ENCODE measurements at regions not wholly inside any gene's neighbourhood (a gene's known extent, or its start where the extent isn't known, plus 50 kb on each side); places are given as distances from the start of the nearest gene placed in this dataset.
A peak's percentile ranks its signal among the peaks of the same experiment; 100 is the strongest.
"Not testable (repeated sequence)": the region's sequence is repeated elsewhere in the genome, so short reads cannot be mapped to it uniquely, and the experiment has no call there.

DNA sequence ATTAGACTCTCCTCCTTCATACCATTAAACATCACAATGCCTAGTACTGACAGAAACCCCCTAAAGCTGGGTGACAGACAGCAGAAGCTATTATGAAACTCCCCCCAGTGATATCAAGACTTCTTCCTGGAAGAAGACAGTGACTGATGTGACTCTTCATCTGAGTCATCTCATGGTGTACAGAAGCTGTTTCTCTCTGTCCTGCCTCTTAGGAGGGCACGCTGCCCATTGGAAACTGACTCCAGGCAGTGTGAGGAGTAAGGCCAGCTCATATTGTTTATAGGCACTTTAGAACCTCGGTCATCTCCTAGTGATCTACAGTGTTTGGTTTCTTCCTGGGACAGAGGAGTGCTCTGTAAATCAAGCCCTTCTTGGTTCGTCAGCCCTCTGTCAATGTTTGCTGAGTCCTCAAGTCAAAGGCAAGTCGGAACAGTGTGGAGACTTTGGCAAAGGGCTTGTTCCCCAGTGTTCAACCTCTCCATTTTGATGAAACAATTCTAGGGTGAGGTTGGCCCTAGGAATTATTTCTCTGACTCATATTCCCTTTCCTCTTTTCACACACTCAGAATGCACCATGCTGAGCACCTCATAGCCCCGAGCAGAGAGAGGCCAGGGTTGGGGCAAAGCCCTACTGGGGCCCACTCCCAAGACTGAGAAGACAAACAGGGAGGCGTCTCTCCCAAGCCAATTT is 172.5 kb upstream of the TMEM45B start:
- DNase-seq, result peak in 1 of 3 donors; percentile 10
- peak; percentile 68 for ATAC-seq (ENCODE audit: insufficient read depth, low FRiP score)
- H3K36me3 ChIP-seq (ENCODE audit: control insufficient read depth in 4 of 4, insufficient read depth in 4 of 4, low read length in 4 of 4), result no peaks in the 10 kb centered on the region
- TF ChIP-seq, protein P1, sequence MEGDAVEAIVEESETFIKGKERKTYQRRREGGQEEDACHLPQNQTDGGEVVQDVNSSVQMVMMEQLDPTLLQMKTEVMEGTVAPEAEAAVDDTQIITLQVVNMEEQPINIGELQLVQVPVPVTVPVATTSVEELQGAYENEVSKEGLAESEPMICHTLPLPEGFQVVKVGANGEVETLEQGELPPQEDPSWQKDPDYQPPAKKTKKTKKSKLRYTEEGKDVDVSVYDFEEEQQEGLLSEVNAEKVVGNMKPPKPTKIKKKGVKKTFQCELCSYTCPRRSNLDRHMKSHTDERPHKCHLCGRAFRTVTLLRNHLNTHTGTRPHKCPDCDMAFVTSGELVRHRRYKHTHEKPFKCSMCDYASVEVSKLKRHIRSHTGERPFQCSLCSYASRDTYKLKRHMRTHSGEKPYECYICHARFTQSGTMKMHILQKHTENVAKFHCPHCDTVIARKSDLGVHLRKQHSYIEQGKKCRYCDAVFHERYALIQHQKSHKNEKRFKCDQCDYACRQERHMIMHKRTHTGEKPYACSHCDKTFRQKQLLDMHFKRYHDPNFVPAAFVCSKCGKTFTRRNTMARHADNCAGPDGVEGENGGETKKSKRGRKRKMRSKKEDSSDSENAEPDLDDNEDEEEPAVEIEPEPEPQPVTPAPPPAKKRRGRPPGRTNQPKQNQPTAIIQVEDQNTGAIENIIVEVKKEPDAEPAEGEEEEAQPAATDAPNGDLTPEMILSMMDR (IDR thresholded peaks at IDR 0.05; ENCODE audit: control extremely low read depth, extremely low read depth), result no peak
- no peaks in the 10 kb centered on the region for H3K4me1 ChIP-seq (ENCODE audit: control insufficient read depth in 5 of 5, insufficient read depth in 5 of 5, low read length in 5 of 5)
- no peaks in the 10 kb centered on the region for H3K9me3 ChIP-seq (ENCODE audit: control insufficient read depth in 4 of 4, insufficient read depth in 3 of 4, low read length in 3 of 4)
- H3K4me3 ChIP-seq, result no peak overlapping the region
- WGBS, 2 donors, result 57 to 77% methylated on average over 6 of the region's 6 CpGs
- H3K27ac ChIP-seq (ENCODE audit: low read depth in 1 of 2, low read length in 1 of 2), result no peak overlapping the region
- no peaks in the 10 kb centered on the region for H3K27me3 ChIP-seq (ENCODE audit: control insufficient read depth in 3 of 3, insufficient read depth in 3 of 3, low read length in 2 of 3)
- H3K9ac ChIP-seq (ENCODE audit: insufficient read depth in 1 of 2, low read length in 2 of 2), result no peak overlapping the region

- H3K27me3 ChIP-seq (ENCODE audit: control insufficient read depth in 3 of 3, insufficient read depth in 3 of 3, low read length in 2 of 3), result no peaks in the 10 kb centered on the region
- WGBS, 2 donors, result 71 to 81% methylated on average over 3 of the region's 3 CpGs
- H3K9ac ChIP-seq (ENCODE audit: insufficient read depth in 1 of 2, low read length in 2 of 2), result no peak overlapping the region
- ATAC-seq (ENCODE audit: insufficient read depth, low FRiP score), result no peak
- H3K4me1 ChIP-seq (ENCODE audit: control insufficient read depth in 5 of 5, insufficient read depth in 5 of 5, low read length in 5 of 5), result no peaks in the 10 kb centered on the region
- H3K4me3 ChIP-seq, result no peak overlapping the region
- no peak overlapping the region for H3K27ac ChIP-seq (ENCODE audit: low read depth in 1 of 2, low read length in 1 of 2)
- H3K36me3 ChIP-seq (ENCODE audit: control insufficient read depth in 4 of 4, insufficient read depth in 4 of 4, low read length in 4 of 4), result no peaks in the 10 kb centered on the region
- no peaks in the 10 kb centered on the region for H3K9me3 ChIP-seq (ENCODE audit: control insufficient read depth in 4 of 4, insufficient read depth in 3 of 4, low read length in 3 of 4)
- DNase-seq, result no peak
- TF ChIP-seq, protein P1 (IDR thresholded peaks at IDR 0.05; ENCODE audit: control extremely low read depth, extremely low read depth), result no peak
These were observed 171.3 kb upstream of the TMEM45B start for GRCh38 chr11:129644326-129644725.

DNA sequence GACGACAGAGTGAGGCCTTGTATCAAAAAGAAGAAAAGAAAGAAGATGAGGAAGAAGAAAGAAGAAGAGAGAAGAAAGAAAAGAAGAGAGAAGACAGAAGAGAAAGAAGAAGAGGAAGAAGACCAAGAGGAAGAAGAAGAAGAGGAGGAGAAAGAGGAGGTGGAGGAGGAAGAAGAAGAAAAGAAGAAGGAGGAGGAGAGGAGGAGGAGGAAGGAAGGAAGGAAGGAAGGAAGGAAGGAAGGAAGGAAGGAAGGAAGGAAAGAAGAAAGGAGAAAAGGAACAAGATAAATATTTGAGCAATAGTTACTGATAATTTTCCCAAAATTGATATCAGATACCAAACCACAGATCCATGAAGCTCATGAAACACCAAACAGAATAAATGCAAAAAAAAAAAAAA is 169.7 kb upstream of the TMEM45B start:
- DNase-seq (no peak), ATAC-seq (ENCODE audit: insufficient read depth, low FRiP score) (no peak)
- H3K9me3 ChIP-seq (ENCODE audit: control insufficient read depth in 4 of 4, insufficient read depth in 3 of 4, low read length in 3 of 4), result no peaks in the 10 kb centered on the region
- 62 to 77% methylated on average over 1 of the region's 1 CpG for WGBS, 2 donors
- no peaks in the 10 kb centered on the region for H3K36me3 ChIP-seq (ENCODE audit: control insufficient read depth in 4 of 4, insufficient read depth in 4 of 4, low read length in 4 of 4)
- TF ChIP-seq, protein P1 (IDR thresholded peaks at IDR 0.05; ENCODE audit: control extremely low read depth, extremely low read depth), result no peak
- H3K4me1 ChIP-seq (ENCODE audit: control insufficient read depth in 5 of 5, insufficient read depth in 5 of 5, low read length in 5 of 5), result no peaks in the 10 kb centered on the region
- peaks cover 0 to 2% (median 0%) of the 10 kb centered on the region in 3 donors for H3K27me3 ChIP-seq (ENCODE audit: control insufficient read depth in 3 of 3, insufficient read depth in 3 of 3, low read length in 2 of 3)
- no peak overlapping the region for H3K4me3 ChIP-seq
- no peak overlapping the region for H3K9ac ChIP-seq (ENCODE audit: insufficient read depth in 1 of 2, low read length in 2 of 2)
- no peak overlapping the region for H3K27ac ChIP-seq (ENCODE audit: low read depth in 1 of 2, low read length in 1 of 2)

DNA sequence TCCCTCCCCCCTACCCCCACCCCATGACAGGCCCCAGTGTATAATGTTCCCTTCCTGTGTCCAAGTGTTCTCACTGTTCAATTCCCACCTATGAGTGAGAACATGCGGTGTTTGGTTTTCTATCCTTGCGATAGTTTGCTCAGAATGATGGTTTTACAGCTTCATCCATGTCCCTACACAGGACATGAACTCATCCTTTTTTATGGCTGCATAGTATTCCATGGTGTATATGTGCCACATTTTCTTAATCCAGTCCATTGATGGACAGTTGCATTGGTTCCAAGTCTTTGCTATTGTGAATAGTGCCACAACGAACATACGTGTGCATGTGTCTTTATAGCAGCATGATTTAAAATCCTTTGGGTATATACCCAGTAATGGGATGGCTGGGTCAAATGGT is 165.6 kb upstream of the TMEM45B start:
- not testable (repeated sequence) for H3K4me1 ChIP-seq (ENCODE audit: control insufficient read depth in 5 of 5, insufficient read depth in 5 of 5, low read length in 5 of 5); H3K36me3 ChIP-seq (ENCODE audit: control insufficient read depth in 4 of 4, insufficient read depth in 4 of 4, low read length in 4 of 4); H3K4me3 ChIP-seq; DNase-seq; H3K27ac ChIP-seq (ENCODE audit: low read depth in 1 of 2, low read length in 1 of 2); H3K27me3 ChIP-seq (ENCODE audit: control insufficient read depth in 3 of 3, insufficient read depth in 3 of 3, low read length in 2 of 3); H3K9ac ChIP-seq (ENCODE audit: insufficient read depth in 1 of 2, low read length in 2 of 2); ATAC-seq (ENCODE audit: insufficient read depth, low FRiP score)
- peaks cover 0 to 11% (median 2%) of the 10 kb centered on the region in 4 donors for H3K9me3 ChIP-seq (ENCODE audit: control insufficient read depth in 4 of 4, insufficient read depth in 3 of 4, low read length in 3 of 4)
- 96 to 98% methylated on average over 4 of the region's 4 CpGs for WGBS, 2 donors
